CD4-positive, alpha-beta T cell treated with Interleukin-15 for 4 hours (primary cell): ENCODE measurements at regions not wholly inside any gene's neighbourhood (a gene's known extent, or its start where the extent isn't known, plus 50 kb on each side); places are given as distances from the start of the nearest gene placed in this dataset.

ENCODE experiments used
- DNase-seq: peaks from one replicate; pipeline ENCODE4 v3.0.0-alpha.2; 2020; ENCODE audit warnings: low spot score

DNA sequence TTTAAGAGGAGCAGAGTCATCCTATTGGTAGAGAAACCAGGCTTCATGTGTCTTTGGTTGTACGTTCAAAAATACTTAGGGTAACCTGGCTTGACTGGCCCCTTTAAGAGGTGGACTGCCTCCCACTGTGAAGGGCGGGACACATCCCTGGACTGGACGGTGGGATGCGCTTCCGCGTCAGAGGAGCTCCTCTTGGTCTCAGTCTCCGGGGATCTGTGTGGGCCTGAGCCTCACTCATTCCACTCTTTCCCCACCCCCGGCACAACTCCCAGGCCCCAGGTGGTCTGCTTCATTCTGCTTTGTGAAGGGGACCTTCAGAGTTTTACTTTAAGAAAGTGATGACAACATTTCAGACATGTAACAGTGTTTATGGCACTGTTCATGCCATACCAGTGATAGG, 601.1 kb downstream of the IRX1 start:
- no peak for DNase-seq

DNA sequence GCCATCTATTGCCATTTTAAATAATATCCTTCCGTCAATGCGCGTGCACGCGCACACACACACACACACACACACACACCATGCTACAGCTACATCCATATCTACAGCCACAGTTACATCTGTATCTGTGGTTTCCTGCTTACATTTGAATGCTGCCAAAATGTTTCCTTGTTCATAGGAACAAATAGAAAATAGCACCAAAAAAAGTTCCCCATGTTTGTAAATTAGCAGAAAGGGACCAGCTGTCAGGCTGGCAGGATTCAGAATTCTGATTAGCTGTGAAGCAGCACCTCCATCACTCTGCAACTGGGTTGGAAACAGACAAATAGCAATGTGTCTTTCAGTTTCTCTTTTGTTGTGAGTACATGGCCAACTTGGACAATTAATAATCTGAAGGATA, 601.5 kb downstream of the IRX1 start:
- no peak for DNase-seq

- DNase-seq = no peak
Observed at GRCh38 chr5:4198461-4198860, 602.8 kb downstream of the IRX1 start.

DNA sequence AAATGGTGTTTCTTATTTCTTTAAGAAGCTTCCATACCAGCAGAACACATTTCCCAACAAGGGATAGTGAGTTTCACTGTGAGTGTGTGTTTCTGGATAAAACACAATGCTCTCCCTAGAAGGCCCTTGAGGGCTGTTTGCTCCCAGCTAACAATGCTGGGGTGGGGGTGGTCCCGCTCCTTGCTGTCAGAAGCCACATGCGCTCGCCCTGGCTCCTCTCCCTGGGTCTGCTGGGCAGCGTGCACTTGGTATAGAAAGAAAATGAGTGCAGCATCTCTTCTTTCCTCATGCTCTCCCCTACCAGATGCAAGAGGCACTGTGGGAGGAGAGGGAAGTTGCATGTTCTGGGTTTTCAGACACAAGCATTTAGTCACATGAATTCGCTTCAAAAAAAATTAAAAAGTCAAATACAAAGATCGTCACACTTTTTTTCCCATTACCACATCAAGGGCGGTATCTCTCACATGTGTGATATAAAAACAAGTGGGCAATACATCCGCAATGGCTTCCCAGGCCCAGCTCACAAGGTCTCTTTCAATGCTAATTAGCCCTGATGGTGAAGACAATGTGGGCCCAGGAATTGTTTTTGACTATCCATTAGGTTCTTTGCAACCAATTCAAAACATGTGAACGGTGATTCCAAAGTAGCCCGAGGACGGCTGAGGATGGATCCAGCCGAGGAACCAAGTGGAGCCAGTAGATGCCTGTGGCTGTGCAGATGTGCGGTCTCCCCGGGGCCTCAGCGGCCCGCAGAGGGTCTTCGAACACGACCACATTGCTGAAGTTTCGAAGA, 603.6 kb downstream of the IRX1 start:
- no peak for DNase-seq

DNA sequence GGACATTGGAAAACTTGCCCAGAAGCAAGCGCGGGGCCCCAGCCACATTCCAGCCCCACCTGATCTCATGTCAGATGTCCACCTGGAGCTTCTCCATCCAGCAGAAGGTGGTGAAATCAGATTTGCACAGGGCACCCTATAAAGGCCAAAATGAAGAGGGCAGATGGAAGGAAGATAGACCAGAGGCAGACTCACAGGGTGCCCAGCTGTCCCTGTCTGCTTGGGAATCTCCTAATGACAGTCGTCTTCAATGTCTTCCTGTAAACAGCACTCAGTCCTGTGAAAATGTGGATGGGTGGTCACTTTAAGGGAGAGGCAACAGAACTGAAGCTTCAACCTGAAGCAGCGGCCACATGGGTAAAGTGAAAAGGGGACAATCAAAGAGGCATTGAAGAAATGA, 607.5 kb downstream of the IRX1 start:
- no peak for DNase-seq

- DNase-seq = no peak
Observed at GRCh38 chr5:4204276-4205141, 608.9 kb downstream of the IRX1 start.

GRCh38 chr5:4205398-4205797, 609.8 kb downstream of the IRX1 start:
- no peak for DNase-seq

DNA sequence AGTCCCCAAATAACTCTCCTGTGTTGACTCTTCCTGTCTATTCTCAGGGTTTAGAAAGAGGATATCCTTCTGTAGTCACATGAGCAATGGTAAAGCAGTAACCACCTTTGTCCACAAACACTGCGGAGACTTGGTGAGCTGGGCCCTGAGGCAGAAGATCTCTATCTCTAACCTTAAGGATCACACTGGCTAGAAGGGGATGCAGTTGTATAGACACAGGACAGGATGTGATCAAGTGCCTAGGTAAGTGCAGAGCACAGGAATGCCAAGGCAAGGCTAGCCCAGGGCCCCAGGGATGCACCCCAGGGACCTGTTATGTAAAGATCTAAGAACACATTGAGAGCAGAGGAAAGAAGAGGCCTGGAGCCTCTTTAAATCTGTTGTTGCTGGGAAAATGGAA, 610.5 kb downstream of the IRX1 start:
- no peak for DNase-seq

GRCh38 chr5:4207486-4207885, 611.9 kb downstream of the IRX1 start:
- no peak for DNase-seq

DNA sequence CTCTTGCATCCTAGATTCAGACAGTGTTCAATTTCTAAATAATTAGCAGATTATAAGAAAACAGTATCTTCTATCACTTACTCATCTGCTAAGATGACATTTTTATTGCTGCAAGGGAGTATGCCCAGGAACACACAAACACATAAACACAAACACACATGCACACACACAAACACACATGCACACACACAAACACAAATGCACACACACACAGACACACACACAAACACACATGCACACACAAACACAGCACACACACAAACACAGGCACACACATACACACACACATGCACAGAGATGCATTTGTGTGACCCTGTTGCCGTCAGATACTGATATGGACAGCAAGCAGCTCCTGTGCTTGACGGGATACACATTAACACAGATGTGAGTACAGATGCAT, 612.9 kb downstream of the IRX1 start:
- no peak for DNase-seq

DNA sequence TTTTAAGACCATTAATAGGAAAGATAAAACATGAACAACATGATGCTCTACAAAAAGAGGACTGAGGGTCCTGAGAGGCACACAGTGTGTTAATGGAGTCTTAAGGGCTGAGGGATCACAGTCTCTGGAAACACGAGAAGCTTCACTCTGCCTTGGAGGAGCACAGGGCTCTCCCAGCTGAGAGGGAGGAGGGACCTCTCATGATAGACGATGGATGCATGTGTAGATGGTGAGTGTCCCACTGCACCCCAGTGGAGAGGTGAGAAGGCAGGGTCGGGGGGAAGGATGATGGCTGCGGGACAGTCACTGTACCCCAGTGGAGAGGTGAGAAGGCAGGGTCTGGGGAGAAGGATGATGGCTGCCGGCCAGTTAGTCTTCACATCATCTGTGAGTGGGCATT, 613.4 kb downstream of the IRX1 start:
- DNase-seq = no peak

- DNase-seq = no peak
Observed at GRCh38 chr5:4212071-4212739, 616.6 kb downstream of the IRX1 start.

DNA sequence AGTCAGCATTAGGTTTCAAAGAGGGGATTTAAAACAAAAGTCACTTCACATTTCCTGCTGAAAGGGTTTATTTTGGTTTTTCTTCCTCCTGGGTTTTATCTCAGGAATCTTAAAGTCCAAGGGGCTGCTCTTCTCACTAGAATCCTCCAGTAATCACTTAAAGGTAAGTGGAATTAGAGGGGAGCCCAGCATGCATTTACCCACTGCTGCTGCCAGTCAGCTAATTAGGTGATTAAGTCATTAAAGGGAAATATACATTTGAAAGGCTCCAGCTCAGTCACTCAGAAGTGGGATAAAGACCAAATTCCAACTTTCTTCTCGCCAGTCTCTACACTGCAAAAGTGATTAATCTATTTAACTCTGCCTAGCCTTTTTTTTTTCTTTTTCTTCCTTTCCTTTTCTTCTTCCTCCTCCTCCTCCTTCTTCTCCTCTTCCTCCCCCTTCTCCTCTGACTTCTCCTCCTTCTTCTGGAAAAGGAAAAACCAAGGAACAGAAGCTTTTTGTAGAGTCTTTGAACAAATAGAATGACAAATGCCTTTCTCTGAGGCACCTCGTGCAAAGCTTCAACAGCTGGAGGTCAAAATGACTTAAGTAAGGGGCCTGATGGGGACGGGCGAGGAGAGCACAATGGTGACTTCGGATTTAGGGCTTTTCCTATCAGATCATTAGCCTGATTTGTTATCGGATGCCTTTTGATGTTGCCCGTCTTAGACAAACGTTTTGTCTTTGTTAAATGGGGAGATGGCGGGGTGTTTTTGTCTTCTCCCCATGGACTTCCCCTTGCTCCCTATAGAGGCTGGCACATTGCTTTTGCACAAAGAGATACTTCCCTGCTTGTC, 617.6 kb downstream of the IRX1 start:
- DNase-seq = no peak

DNA sequence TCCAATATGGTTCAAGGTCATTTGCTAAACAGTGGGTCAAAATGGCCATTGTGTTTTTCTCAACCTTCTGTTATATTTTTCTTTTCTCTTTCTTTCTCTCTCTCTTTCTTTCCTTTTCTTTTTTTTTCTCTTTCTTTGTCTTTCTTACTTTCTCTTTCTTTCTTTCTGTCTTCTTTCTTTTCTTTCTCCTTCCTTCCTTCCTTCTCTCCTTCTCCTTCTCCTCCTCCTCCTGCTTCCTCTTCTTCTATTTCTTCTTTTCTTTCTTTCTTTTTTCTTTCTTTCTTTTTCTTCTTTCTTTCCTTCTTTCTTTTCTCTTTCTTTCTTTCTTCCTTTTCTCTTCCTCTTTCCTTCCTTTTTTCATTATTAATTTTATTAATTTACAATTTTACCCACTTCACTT, 619.5 kb downstream of the IRX1 start:
- no peak for DNase-seq

- no peak for DNase-seq
Observed at GRCh38 chr5:4216142-4216541, 620.5 kb downstream of the IRX1 start.

- DNase-seq = no peak
Observed at GRCh38 chr5:4220016-4220415, 624.4 kb downstream of the IRX1 start.

DNA sequence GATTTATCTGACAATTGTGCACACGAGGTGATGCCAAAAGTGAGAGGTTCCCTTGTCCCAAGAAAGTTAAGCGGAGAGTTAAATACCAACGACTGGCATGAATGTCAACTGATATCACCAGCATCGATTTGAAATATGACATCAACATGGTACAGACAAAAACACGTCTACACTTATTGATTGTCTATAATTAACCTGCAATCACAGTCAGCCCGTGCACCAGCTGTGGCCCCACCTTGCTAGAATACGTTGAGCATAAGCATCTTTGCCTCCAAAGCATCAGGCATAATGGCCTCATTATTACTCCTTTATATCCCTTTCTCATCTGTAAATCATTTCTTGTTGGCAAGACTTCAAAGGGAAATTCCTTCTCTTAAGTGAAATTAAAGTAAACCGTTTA, 625.4 kb downstream of the IRX1 start:
- DNase-seq = no peak

GRCh38 chr5:4222147-4222546, 626.5 kb downstream of the IRX1 start:
- no peak for DNase-seq

GRCh38 chr5:4222821-4223220, 627.2 kb downstream of the IRX1 start:
- no peak for DNase-seq

- DNase-seq = no peak
Observed at GRCh38 chr5:4225741-4226140, 630.1 kb downstream of the IRX1 start.

- no peak for DNase-seq
Observed at GRCh38 chr5:4226565-4226964, 630.9 kb downstream of the IRX1 start.

DNA sequence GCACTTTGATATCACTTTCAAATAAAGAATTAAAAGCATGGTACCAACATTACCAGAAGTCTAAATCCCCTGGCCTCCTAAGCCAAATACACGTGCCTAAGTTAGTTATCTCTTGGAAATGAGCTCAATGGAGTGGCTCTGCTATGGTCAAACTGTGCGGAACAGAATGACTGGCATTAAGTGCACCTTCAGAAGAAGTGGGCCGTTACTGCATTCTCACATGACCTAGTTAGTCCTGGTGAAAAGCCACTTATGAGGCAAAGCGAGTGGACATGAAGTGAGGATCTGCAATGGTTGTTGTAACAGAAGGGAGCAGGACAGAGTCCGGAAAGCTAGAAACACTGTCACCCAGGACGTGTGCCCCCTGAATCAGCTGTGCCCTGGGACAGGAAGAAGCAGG, 633.1 kb downstream of the IRX1 start:
- DNase-seq = no peak
